GM19463 (cell line): ENCODE measurements at regions not wholly inside any gene's neighbourhood (a gene's known extent, or its start where the extent isn't known, plus 50 kb on each side); places are given as distances from the start of the nearest gene placed in this dataset.

ENCODE experiments used
- ATAC-seq: cut with Tn5 transposase; IDR thresholded peaks from one replicate; pipeline ENCODE4 v1.9.1; 2021; ENCODE audit warnings: mild to moderate bottlenecking, moderate library complexity; ENCODE audit not compliant: unreplicated experiment

DNA sequence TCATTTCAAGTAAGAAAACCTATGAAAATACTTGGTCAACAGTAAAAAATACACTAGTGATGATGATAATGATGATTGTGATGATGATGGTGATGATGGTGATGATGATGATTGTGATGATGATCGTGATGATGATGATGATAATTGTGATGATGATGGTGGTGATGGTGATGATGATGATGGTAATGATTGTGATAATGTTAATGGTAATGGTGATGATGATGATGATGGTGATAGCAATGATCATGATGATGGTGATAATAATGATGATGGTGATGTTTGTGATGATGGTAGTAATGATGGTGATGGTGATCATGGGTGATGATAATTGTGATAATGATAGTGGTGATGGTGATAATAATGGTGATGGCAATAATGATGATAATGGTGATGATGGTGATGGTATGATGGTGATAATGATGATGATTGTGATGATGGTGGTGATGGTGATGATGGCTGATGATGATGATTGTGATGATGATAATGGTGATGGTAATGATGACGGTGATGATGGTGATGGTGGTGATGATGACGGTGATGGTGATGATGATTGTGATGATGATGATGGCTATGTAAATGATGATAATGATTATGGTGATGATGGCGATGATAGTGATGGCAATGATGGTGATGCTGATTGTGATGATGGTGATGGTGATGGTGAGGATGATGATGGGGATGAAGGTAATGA, 62.1 kb downstream of the VCX3A start:
- no peak for ATAC-seq

- no peak for ATAC-seq
These were observed 66.2 kb downstream of the VCX3A start for GRCh38 chrX:6468706-6469105.

DNA sequence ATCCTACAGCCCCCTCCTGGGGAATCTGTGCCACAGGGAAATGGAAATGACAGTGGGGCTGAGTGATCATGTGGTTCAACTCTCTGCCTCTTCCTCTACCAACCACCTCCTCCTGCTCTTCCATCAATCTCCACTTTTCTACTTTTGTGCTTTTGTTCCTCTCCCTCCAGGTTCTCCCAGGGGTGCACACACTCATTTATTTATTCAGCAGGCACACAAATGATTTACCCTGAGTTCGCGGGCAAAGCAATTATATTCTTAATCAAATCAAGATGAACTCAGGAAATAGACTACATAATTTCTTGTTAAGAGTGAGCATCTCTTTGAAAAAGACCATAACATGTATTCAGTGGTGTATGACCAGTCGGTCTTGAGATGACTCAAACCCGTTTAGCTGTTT, 69.2 kb downstream of the VCX3A start:
- no peak for ATAC-seq

- no peak for ATAC-seq
These were observed 70.2 kb downstream of the VCX3A start for GRCh38 chrX:6464726-6465125.

DNA sequence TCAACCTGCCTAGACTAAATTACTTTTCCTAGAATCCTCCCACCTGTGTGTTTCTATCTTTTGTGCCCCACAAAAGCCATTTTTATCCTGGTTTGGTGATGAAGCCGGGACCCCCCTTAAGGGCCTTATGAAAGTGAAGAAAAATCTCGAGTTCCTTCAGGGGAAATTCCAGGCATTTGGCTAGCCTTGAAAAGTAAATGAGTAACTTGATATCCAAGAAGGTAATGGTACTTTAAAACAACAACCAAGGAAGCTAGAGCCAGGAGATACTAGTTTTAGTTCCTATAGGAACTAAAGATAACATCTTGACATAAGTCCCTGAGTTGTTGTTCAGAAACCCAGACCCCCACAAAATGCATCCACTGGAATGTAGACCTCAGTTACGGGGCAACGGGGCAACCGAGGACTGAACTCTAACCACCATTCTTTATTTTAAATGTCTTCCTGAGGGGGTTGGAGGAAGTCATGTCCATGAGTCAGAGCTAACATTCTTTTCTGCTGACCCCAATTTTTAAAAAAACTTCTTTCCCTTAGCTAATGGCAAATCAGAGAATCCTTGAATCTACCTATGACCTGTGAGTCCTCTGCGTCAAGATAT, 73.9 kb downstream of the VCX3A start:
- ATAC-seq: no peak

DNA sequence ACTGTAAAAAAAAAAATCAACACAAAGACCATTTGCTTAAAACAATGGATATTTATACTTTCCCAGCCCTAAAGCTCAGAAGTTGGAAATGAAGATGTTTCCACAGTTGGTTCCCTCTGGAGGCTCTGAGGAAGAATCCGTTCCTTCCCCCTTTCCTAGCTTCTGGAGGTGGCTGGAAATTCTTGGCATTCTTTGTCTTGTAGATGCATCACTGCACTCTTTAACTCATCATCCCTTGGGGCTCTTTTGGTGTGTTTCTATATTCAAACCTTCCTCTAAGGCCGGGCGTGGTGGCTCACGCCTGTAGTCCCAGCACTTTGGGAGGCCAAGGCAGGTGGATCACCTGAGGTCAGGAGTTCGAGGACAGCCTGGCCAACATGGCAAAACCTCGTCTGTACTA, 78.7 kb downstream of the VCX3A start:
- no peak for ATAC-seq

GRCh38 chrX:6449946-6450345, 85.0 kb downstream of the VCX3A start:
- ATAC-seq: no peak

- no peak for ATAC-seq
These were observed 86.9 kb downstream of the VCX3A start for GRCh38 chrX:6448003-6448402.

GRCh38 chrX:6446582-6446981, 88.3 kb downstream of the VCX3A start:
- no peak for ATAC-seq

- ATAC-seq: no peak
These were observed 94.3 kb downstream of the VCX3A start for GRCh38 chrX:6440648-6441047.

DNA sequence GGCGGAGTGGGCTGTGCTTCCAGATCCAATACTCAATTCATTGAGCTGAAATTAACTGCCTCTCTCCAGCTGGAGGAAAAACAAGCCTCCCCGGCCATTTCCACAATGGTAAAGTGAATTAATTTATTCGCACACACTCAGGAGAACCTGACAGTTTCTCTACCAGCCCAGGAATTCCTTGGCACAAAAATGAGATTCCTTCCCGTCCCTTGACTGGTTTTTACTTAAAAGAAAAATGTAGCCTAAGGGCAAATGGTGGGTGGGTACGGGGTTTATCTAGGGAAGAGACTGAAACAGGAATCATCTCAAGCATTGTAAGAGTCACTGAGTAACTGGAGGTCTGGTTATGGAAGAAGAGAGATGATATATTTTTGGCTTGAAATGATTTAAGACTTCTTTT, 102.7 kb downstream of the VCX3A start:
- ATAC-seq: no peak

- ATAC-seq: no peak
These were observed 127.4 kb downstream of the VCX3A start for GRCh38 chrX:6407542-6407941.

GRCh38 chrX:6386837-6387236, 148.1 kb downstream of the VCX3A start:
- ATAC-seq: no peak

GRCh38 chrX:6384921-6385320, 150.0 kb downstream of the VCX3A start:
- ATAC-seq: no peak

DNA sequence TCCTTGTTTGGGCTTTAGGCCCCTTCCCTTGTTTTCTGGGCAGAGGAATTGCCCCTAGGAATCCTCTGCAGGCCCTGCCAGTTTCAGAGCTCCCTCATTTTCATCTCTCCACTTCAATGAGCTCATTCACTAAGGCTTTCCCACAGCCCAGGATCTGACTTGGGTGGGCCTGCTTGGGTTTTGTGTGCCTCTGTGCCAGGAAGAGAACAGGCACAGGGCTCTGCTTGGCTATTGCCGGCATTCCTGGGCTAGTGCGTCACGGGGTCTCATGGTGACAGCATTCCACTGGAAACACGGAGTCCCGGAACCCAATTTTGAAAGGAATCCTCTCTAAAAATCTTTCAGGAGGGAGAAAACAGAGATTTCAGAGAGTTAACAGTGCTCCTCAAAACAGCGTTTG, 150.5 kb downstream of the VCX3A start:
- no peak for ATAC-seq

GRCh38 chrX:6383917-6384316, 151.0 kb downstream of the VCX3A start:
- ATAC-seq: no peak

DNA sequence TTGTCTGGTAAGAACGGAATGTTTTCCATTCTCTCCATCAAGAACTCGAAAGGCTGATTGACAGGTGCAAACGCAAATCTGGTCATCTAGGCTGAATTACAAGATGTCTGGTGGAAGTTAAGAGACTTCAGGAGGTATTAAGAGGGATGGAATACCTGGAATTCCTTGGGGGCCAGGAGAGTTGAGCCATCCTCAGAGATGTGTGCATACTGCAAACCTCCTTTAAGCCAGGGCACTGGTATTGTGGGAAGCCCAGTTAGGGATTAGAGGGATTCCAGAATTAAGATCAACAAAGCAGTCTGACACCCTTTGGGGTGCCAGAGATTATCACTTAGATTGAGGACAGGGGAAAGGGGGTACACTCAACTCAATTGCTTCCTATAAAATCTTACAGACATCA, 151.4 kb downstream of the VCX3A start:
- ATAC-seq: no peak

DNA sequence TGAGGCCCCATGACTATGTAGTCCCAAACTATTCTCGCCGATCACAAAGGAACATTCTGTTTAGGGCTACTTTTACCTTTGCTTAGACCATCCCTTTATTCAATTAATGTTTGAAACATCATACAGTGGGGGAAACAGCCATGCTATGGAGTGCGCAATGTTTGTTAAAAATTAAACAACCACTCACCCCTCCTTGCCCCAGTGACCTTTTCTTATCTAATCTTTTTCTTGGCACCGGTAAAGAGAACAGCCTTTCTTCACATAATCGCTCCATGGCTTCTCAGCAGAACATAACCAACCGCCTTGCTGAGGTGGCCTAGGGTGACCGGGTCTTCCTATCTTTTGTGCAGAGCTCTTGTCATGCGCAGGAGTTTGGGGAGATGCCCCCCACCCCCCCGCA, 152.6 kb downstream of the VCX3A start:
- ATAC-seq: no peak

GRCh38 chrX:6377103-6377764, 148.6 kb upstream of the NLGN4X start:
- ATAC-seq: no peak

DNA sequence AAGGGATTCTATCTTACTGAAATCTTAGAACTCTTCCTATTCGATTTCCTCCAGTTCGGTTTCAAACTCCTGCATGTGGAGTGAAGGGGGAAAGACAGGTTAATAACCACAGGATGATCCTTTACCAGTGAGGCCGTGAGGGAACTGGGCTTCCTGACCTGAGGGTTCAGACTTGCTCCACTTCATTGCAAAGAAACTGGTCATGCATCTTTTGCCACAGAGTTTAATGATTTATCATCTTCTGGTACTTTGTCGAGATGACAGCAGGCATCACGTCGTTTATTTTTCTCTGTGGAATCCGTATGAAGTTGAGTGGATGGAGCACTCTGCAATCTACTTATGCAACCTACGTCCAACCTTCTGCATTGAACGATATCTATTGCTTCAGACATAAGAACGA, 145.9 kb upstream of the NLGN4X start:
- no peak for ATAC-seq

- ATAC-seq: no peak
These were observed 144.3 kb upstream of the NLGN4X start for GRCh38 chrX:6372981-6373380.

- no peak for ATAC-seq
These were observed 142.7 kb upstream of the NLGN4X start for GRCh38 chrX:6371353-6371752.
